Spleen (tissue), 7 donors: ENCODE measurements at regions not wholly inside any gene's neighbourhood (a gene's known extent, or its start where the extent isn't known, plus 50 kb on each side); places are given as distances from the start of the nearest gene placed in this dataset.

Experiments used
- CTCF ChIP-seq, 11 experiments: fragments of 200-600 bp in 7 of 11; fragments of 450-650 bp in 4 of 11; sonication (generic) in 4 of 11; IDR thresholded peaks in 8 of 11; conservative IDR thresholded peaks in 3 of 11; 1 replicate in 7 of 11; 2 replicates in 4 of 11; pipeline versions ENCODE4 v1.4.0 to v1.8.0; 2016 to 2021; ENCODE audit warnings: antibody characterized with exemption in 11 of 11, inconsistent platforms in 4 of 11, mild to moderate bottlenecking in 1 of 11
- POLR2A ChIP-seq, 3 donors: fragments of 450-650 bp; IDR thresholded peaks; one replicate each; pipeline ENCODE4 v1.5.1; 2017; ENCODE audit warnings: antibody characterized with exemption in 3 of 3, mild to moderate bottlenecking in 1 of 3
- POLR2AphosphoS5 ChIP-seq, 3 donors: sonication (generic); formaldehyde crosslinking; IDR thresholded peaks; one replicate each; pipeline ENCODE4 v1.5.1; 2017; ENCODE audit warnings: antibody characterized with exemption in 3 of 3
- donor health status: DM: no; HTN: no; CAD: no; lungs with moderate emphysema.
- donor health status: DM: no; HTN: no; CAD: no.
- donor health status: DM: no; HTN: no; CAD: no.

GRCh38 chr1:224852901-224853568 is 76.4 kb upstream of the DNAH14 start:
- no peak for TF ChIP-seq POLR2A (IDR thresholded peaks at IDR 0.05)
- TF ChIP-seq CTCF (IDR thresholded peaks at IDR 0.05 in 8 of 11, conservative IDR thresholded peaks at IDR 0.05 in 3 of 11) = peak; percentile 15 to 67 (median 54)
- TF ChIP-seq POLR2AphosphoS5 (IDR thresholded peaks at IDR 0.05) = no peak
